A673 (cell line): ENCODE measurements at regions not wholly inside any gene's neighbourhood (a gene's known extent, or its start where the extent isn't known, plus 50 kb on each side); places are given as distances from the start of the nearest gene placed in this dataset.

Experiments
- BruUV-seq: library from RNA; stranded (reverse); fragments of 400-500 nt; replicated peaks from 2 replicates; lab custom pipeline; 2021; lab: Mats Ljungman, UMichigan
- CTCF ChIA-PET: fragments of 300-600 bp; sonication (Branson Sonifier 250); formaldehyde crosslinking; loops from one replicate; lab custom pipeline; 2022; ENCODE audit warnings: antibody characterized with exemption; lab: Charles Lee
- POLR2A ChIA-PET: fragments of 300-600 bp; sonication (Branson Sonifier 250); formaldehyde crosslinking; loops from one replicate; lab custom pipeline; 2022; ENCODE audit warnings: antibody characterized with exemption; ENCODE audit not compliant: low non-redundant PET; lab: Charles Lee
- DNase-seq: peaks from one replicate; pipeline ENCODE4 v3.0.0-alpha.2; 2015; ENCODE audit warnings: low spot score
- H3K27ac ChIP-seq: fragments of 200-600 bp; sonication (generic); 2 replicates; pipeline ENCODE4 v1.5.1; 2016; ENCODE audit warnings: mixed run types, low read depth, mild to moderate bottlenecking, mixed read lengths, antibody characterized with exemption, low read length; ENCODE audit not compliant: poor library complexity, severe bottlenecking
- H3K27me3 ChIP-seq: fragments of 200-600 bp; sonication (generic); replicated peaks from 2 replicates; pipeline ENCODE4 v1.6.1; 2017; ENCODE audit warnings: mixed run types, low read depth, mild to moderate bottlenecking, mixed read lengths, antibody characterized with exemption, low read length; ENCODE audit not compliant: insufficient read depth, poor library complexity
- H3K36me3 ChIP-seq: fragments of 200-600 bp; sonication (generic); 2 replicates; pipeline ENCODE4 v1.6.1; 2016; ENCODE audit warnings: mixed run types, mild to moderate bottlenecking, mixed read lengths, antibody characterized with exemption, low read length; ENCODE audit not compliant: insufficient read depth, poor library complexity, severe bottlenecking
- H3K4me1 ChIP-seq: fragments of 200-600 bp; sonication (generic); 2 replicates; pipeline ENCODE4 v1.6.1; 2017; ENCODE audit warnings: mixed run types, mild to moderate bottlenecking, mixed read lengths, antibody characterized with exemption, low read length; ENCODE audit not compliant: insufficient read depth, poor library complexity, severe bottlenecking
- H3K4me3 ChIP-seq: fragments of 200-600 bp; sonication (generic); 2 replicates; pipeline ENCODE4 v1.5.1; 2016; ENCODE audit warnings: low read depth, mixed run types, mild to moderate bottlenecking, mixed read lengths, low read length; ENCODE audit not compliant: poor library complexity, severe bottlenecking
- H3K9me3 ChIP-seq: fragments of 200-600 bp; sonication (generic); 2 replicates; pipeline ENCODE4 v1.6.1; 2016; ENCODE audit warnings: mixed run types, low read depth, mild to moderate bottlenecking, mixed read lengths, antibody characterized with exemption, low read length; ENCODE audit not compliant: poor library complexity, severe bottlenecking
- EZH2 ChIP-seq: fragments of 200-600 bp; sonication (generic); IDR thresholded peaks from 2 replicates; pipeline ENCODE4 v1.6.1; 2017; ENCODE audit warnings: borderline replicate concordance, low read depth, mild to moderate bottlenecking, mixed read lengths, antibody characterized with exemption, low read length; ENCODE audit not compliant: poor library complexity, severe bottlenecking
- intact Hi-C: fragments of 100-400 bp; cut with micrococcal nuclease; formaldehyde crosslinking; loops from one replicate; pipeline ENCODE4 v1.10.0; 2022; ENCODE audit not compliant: unreplicated experiment
- TF ChIP-seq, protein P1 (sequence below): fragments of 300-800, 200-600 bp; sonication (generic); conservative IDR thresholded peaks from 2 replicates; pipeline ENCODE4 v1.5.1; 2017; ENCODE audit warnings: low read depth, mild to moderate bottlenecking, antibody characterized with exemption, low read length, moderate library complexity, mixed read lengths

GRCh38 chrX:42996861-42997260 lies 218.9 kb upstream of the PPP1R2C start:
- no peaks in the 10 kb centered on the region for H3K4me1 ChIP-seq
- H3K9me3 ChIP-seq = no peaks in the 10 kb centered on the region
- no peak overlapping the region for H3K27ac ChIP-seq
- TF ChIP-seq, protein P1, sequence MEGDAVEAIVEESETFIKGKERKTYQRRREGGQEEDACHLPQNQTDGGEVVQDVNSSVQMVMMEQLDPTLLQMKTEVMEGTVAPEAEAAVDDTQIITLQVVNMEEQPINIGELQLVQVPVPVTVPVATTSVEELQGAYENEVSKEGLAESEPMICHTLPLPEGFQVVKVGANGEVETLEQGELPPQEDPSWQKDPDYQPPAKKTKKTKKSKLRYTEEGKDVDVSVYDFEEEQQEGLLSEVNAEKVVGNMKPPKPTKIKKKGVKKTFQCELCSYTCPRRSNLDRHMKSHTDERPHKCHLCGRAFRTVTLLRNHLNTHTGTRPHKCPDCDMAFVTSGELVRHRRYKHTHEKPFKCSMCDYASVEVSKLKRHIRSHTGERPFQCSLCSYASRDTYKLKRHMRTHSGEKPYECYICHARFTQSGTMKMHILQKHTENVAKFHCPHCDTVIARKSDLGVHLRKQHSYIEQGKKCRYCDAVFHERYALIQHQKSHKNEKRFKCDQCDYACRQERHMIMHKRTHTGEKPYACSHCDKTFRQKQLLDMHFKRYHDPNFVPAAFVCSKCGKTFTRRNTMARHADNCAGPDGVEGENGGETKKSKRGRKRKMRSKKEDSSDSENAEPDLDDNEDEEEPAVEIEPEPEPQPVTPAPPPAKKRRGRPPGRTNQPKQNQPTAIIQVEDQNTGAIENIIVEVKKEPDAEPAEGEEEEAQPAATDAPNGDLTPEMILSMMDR = no peak
- BruUV-seq = no TSS peak
- no peak overlapping the region for H3K4me3 ChIP-seq
- no peaks in the 10 kb centered on the region for H3K36me3 ChIP-seq
- intact Hi-C loops = no loop called here
- H3K27me3 ChIP-seq = no peaks in the 10 kb centered on the region
- CTCF ChIA-PET = no interaction called here
- POLR2A ChIA-PET = no interaction called here
- peak; percentile 15 for DNase-seq

DNA sequence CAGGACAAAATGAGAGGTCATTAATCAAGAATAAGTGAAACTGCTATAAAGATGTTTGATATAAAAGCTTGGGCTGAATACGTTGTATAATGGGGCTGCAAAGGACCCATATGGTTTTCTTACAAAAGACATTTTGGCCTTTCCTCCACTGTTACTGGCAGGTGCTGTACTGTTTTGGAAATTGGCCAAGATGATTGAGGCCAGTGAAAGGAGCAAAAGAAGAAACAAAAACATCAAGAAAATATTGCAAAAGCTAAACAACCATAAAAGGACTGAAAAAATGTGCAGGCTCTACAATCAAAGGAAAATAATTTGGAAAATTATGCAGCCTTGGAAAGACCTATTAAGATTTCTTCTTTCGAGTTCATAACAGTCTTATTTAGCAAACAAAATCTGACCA lies 222.2 kb upstream of the PPP1R2C start:
- DNase-seq = no peak
- no peak overlapping the region for H3K27ac ChIP-seq
- no peaks in the 10 kb centered on the region for H3K4me1 ChIP-seq
- no peaks in the 10 kb centered on the region for H3K36me3 ChIP-seq
- no peak overlapping the region for H3K4me3 ChIP-seq
- TF ChIP-seq, protein P1 = no peak
- TF ChIP-seq EZH2 = no peak
- H3K27me3 ChIP-seq = no peaks in the 10 kb centered on the region
- H3K9me3 ChIP-seq = no peaks in the 10 kb centered on the region
- intact Hi-C loops = no loop called here
- BruUV-seq = no TSS peak
- POLR2A ChIA-PET = no interaction called here
- CTCF ChIA-PET = no interaction called here

DNA sequence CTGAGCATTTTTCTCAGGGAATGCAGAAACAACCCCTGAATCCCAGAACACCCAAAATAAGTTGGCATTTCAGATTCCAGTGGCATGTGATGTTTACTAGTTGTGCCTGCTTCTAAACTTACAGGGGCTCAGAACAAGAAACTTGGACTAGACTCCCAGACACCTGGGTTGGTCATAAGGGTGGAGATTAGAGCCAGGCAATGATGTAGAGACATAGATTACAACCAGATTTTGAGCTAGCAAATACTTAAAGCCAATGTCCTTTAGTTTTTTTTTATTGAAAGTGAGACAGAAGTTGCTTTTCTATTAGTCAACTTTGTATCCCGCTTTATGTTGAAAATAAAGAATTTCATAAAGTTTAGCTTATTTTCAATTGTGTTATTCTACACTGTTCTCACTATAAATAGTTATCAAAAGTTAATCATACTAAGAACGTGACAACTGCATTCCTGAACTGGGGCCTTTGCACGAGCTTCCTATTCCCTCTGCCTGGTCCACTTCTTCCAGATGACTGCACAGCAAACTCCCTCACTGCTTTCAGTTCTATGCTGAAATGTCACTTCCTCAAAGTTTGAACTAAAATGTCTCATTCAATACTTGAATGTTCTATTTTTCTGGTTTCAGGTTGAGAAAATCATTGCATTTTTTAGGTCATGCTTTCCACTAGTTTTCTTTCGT lies 224.7 kb upstream of the PPP1R2C start:
- BruUV-seq = no TSS peak
- POLR2A ChIA-PET = no interaction called here
- H3K4me1 ChIP-seq = no peaks in the 10 kb centered on the region
- H3K4me3 ChIP-seq = no peak overlapping the region
- H3K27me3 ChIP-seq = no peaks in the 10 kb centered on the region
- TF ChIP-seq, protein P1 = no peak
- no peak for TF ChIP-seq EZH2
- intact Hi-C loops = no loop called here
- CTCF ChIA-PET = no interaction called here
- H3K27ac ChIP-seq = no peak overlapping the region
- DNase-seq = no peak
- no peaks in the 10 kb centered on the region for H3K36me3 ChIP-seq
- H3K9me3 ChIP-seq = no peaks in the 10 kb centered on the region
